HepG2 (cell line): ENCODE measurements at regions not wholly inside any gene's neighbourhood (a gene's known extent, or its start where the extent isn't known, plus 50 kb on each side); places are given as distances from the start of the nearest gene placed in this dataset.
A peak's percentile ranks its signal among the peaks of the same experiment; 100 is the strongest.

ENCODE experiments used
- FOXA3 ChIP-seq: IDR thresholded peaks from 2 replicates; pipeline ENCODE4 v1.6.1; 2016; ENCODE audit warnings: missing genetic modification reagents, missing compliant biosample characterization
- HNF4G ChIP-seq, 2 experiments: sonication (generic) in 1 of 2; formaldehyde crosslinking in 1 of 2; IDR thresholded peaks; 2 replicates each; pipeline versions ENCODE4 v1.4.0 to v1.6.1; 2011 to 2020; ENCODE audit warnings: borderline replicate concordance in 2 of 2, low read depth in 2 of 2, mild to moderate bottlenecking in 2 of 2, low read length in 1 of 2, missing genetic modification reagents in 1 of 2, moderate library complexity in 1 of 2
- HOXA3 ChIP-seq: sonication (generic); formaldehyde crosslinking; IDR thresholded peaks from 2 replicates; pipeline ENCODE4 v1.5.0; 2020; ENCODE audit warnings: missing genetic modification reagents
- HOXD1 ChIP-seq: sonication (generic); formaldehyde crosslinking; IDR thresholded peaks from 2 replicates; pipeline ENCODE4 v1.5.0; 2020; ENCODE audit warnings: missing genetic modification reagents
- JUN ChIP-seq: sonication (generic); formaldehyde crosslinking; IDR thresholded peaks from 2 replicates; pipeline ENCODE4 v1.4.0; 2020; ENCODE audit warnings: mild to moderate bottlenecking, missing genetic modification reagents
- KAT8 ChIP-seq: IDR thresholded peaks from 2 replicates; pipeline ENCODE4 v1.6.1; 2016; ENCODE audit warnings: missing genetic modification reagents, missing compliant biosample characterization
- MYC ChIP-seq: sonication (generic); formaldehyde crosslinking; IDR thresholded peaks from 2 replicates; pipeline ENCODE4 v1.9.0; 2021; ENCODE audit warnings: missing genetic modification reagents, borderline replicate concordance
- NFKBIZ ChIP-seq: IDR thresholded peaks from 2 replicates; pipeline ENCODE4 v1.6.1; 2018; ENCODE audit warnings: missing genetic modification reagents, missing compliant biosample characterization
- SIX4 ChIP-seq: sonication (generic); formaldehyde crosslinking; IDR thresholded peaks from 2 replicates; pipeline ENCODE4 v1.4.0; 2020; ENCODE audit warnings: missing genetic modification reagents
- SMYD3 ChIP-seq: sonication (generic); formaldehyde crosslinking; IDR thresholded peaks from 2 replicates; pipeline ENCODE4 v1.8.1; 2023; ENCODE audit warnings: mild to moderate bottlenecking, missing genetic modification reagents
- ZKSCAN5 ChIP-seq: sonication (generic); formaldehyde crosslinking; IDR thresholded peaks from 2 replicates; pipeline ENCODE4 v1.5.1; 2020; ENCODE audit warnings: mild to moderate bottlenecking, missing genetic modification reagents
- ZNF367 ChIP-seq: sonication (generic); formaldehyde crosslinking; IDR thresholded peaks from 2 replicates; pipeline ENCODE4 v1.4.0; 2020; ENCODE audit warnings: missing genetic modification reagents, borderline replicate concordance
- ZNF549 ChIP-seq: sonication (generic); formaldehyde crosslinking; IDR thresholded peaks from 2 replicates; pipeline ENCODE4 v1.5.0; 2020; ENCODE audit warnings: missing genetic modification reagents
- ZNF83 ChIP-seq: sonication (generic); formaldehyde crosslinking; IDR thresholded peaks from 2 replicates; pipeline ENCODE4 v1.4.0; 2020; ENCODE audit warnings: missing genetic modification reagents, mild to moderate bottlenecking, borderline replicate concordance
- TF ChIP-seq, protein P1 (sequence below): sonication (generic); formaldehyde crosslinking; IDR thresholded peaks from 2 replicates; pipeline ENCODE4 v1.5.0; 2020; ENCODE audit warnings: mild to moderate bottlenecking, missing genetic modification reagents
- TF ChIP-seq, protein P2 (sequence below), 2 experiments: sonication (generic) in 1 of 2; formaldehyde crosslinking in 1 of 2; IDR thresholded peaks; 2 replicates each; pipeline versions ENCODE4 v1.5.1 to v1.6.1; 2011 to 2020; ENCODE audit warnings: borderline replicate concordance in 1 of 2, low read depth in 1 of 2, low read length in 1 of 2, mild to moderate bottlenecking in 1 of 2, missing genetic modification reagents in 1 of 2, moderate library complexity in 1 of 2
- TF ChIP-seq, protein P3 (sequence below): sonication (generic); formaldehyde crosslinking; IDR thresholded peaks from 2 replicates; pipeline ENCODE4 v1.5.1; 2020; ENCODE audit warnings: missing genetic modification reagents, mild to moderate bottlenecking, borderline replicate concordance
- TF ChIP-seq, protein P4 (sequence below): sonication (generic); formaldehyde crosslinking; IDR thresholded peaks from 2 replicates; pipeline ENCODE4 v1.4.0; 2020; ENCODE audit warnings: mild to moderate bottlenecking, missing genetic modification reagents
- TF ChIP-seq, protein P5 (sequence below): fragments of 450-650 bp; IDR thresholded peaks from 2 replicates; pipeline ENCODE4 v1.6.1; 2017
- TF ChIP-seq, protein P6 (sequence below): sonication (generic); formaldehyde crosslinking; IDR thresholded peaks from 2 replicates; pipeline ENCODE4 v1.4.0; 2020; ENCODE audit warnings: mild to moderate bottlenecking, missing genetic modification reagents

DNA sequence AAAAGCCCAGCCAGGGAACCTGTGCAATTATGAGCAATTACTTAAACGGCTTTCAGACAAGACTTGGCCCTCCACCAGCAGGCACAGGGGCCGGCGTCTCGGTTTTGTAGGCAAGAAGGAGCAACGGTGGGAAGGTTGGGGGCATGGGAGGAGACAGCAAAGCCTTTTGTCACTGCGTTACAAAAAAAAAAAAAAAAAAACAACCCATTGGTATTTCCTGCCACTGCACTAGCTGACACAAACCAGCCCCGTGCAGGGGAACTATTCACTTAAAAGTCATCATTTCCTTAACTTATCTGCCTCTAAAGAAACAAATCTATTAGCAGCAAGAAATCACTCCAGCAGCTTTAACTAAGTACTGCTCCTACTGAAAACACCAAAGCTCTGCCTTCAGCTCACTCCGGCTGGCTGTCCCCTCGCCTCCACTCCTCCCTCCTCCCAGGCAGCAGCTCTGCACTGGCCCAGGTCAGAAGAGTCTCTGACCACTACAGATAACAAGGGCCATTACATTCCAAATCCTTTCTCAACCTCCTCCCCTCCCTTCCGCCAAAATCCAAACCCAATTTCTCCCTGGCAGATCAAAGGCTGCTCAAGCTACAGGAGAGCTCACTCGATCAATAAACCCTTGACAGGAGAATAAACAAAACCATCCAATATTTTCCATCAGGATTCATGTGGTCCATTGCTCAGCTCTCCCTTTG is 105.2 kb upstream of the CDKN3 start (continued):
- TF ChIP-seq, protein P1, sequence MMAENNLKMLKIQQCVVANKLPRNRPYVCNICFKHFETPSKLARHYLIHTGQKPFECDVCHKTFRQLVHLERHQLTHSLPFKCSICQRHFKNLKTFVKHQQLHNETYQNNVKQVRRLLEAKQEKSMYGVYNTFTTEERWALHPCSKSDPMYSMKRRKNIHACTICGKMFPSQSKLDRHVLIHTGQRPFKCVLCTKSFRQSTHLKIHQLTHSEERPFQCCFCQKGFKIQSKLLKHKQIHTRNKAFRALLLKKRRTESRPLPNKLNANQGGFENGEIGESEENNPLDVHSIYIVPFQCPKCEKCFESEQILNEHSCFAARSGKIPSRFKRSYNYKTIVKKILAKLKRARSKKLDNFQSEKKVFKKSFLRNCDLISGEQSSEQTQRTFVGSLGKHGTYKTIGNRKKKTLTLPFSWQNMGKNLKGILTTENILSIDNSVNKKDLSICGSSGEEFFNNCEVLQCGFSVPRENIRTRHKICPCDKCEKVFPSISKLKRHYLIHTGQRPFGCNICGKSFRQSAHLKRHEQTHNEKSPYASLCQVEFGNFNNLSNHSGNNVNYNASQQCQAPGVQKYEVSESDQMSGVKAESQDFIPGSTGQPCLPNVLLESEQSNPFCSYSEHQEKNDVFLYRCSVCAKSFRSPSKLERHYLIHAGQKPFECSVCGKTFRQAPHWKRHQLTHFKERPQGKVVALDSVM (CRISPR knock-in tag) = no peak
- TF ChIP-seq HNF4G (IDR thresholded peaks at IDR 0.05; ENCODE audit: borderline replicate concordance, low read depth, low read length) (0 out of 2 replicates have a peak, but pooled peaks have one; percentile 59), HNF4G (CRISPR knock-in tag; IDR thresholded peaks at IDR 0.05; ENCODE audit: borderline replicate concordance, low read depth) (no peak), ZNF549 (CRISPR knock-in tag) (no peak), SIX4 (CRISPR knock-in tag) (peak; percentile 80), KAT8 (CRISPR knock-in tag) (peak; percentile 61), NFKBIZ (CRISPR knock-in tag) (no peak), HOXD1 (CRISPR knock-in tag) (peak; percentile 100), MYC (CRISPR knock-in tag) (peak; percentile 25; the same call in 1 of the 2 replicates), ZKSCAN5 (CRISPR knock-in tag) (no peak), JUN (no peak), ZNF367 (CRISPR knock-in tag) (no peak), FOXA3 (CRISPR knock-in tag) (peak; percentile 86), SMYD3 (CRISPR knock-in tag) (no peak), ZNF83 (no peak), HOXA3 (CRISPR knock-in tag) (peak; percentile 50; the same call in 1 of the 2 replicates)
- TF ChIP-seq, protein P2, sequence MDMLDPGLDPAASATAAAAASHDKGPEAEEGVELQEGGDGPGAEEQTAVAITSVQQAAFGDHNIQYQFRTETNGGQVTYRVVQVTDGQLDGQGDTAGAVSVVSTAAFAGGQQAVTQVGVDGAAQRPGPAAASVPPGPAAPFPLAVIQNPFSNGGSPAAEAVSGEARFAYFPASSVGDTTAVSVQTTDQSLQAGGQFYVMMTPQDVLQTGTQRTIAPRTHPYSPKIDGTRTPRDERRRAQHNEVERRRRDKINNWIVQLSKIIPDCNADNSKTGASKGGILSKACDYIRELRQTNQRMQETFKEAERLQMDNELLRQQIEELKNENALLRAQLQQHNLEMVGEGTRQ (IDR thresholded peaks at IDR 0.05; ENCODE audit: low read depth, low read length) = no peak
- TF ChIP-seq, protein P2 (CRISPR knock-in tag; IDR thresholded peaks at IDR 0.05; ENCODE audit: borderline replicate concordance) = no peak
- TF ChIP-seq, protein P3, sequence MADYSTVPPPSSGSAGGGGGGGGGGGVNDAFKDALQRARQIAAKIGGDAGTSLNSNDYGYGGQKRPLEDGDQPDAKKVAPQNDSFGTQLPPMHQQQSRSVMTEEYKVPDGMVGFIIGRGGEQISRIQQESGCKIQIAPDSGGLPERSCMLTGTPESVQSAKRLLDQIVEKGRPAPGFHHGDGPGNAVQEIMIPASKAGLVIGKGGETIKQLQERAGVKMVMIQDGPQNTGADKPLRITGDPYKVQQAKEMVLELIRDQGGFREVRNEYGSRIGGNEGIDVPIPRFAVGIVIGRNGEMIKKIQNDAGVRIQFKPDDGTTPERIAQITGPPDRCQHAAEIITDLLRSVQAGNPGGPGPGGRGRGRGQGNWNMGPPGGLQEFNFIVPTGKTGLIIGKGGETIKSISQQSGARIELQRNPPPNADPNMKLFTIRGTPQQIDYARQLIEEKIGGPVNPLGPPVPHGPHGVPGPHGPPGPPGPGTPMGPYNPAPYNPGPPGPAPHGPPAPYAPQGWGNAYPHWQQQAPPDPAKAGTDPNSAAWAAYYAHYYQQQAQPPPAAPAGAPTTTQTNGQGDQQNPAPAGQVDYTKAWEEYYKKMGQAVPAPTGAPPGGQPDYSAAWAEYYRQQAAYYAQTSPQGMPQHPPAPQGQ = no peak
- TF ChIP-seq, protein P4, sequence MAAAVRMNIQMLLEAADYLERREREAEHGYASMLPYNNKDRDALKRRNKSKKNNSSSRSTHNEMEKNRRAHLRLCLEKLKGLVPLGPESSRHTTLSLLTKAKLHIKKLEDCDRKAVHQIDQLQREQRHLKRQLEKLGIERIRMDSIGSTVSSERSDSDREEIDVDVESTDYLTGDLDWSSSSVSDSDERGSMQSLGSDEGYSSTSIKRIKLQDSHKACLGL (CRISPR knock-in tag) = no peak
- TF ChIP-seq, protein P5, sequence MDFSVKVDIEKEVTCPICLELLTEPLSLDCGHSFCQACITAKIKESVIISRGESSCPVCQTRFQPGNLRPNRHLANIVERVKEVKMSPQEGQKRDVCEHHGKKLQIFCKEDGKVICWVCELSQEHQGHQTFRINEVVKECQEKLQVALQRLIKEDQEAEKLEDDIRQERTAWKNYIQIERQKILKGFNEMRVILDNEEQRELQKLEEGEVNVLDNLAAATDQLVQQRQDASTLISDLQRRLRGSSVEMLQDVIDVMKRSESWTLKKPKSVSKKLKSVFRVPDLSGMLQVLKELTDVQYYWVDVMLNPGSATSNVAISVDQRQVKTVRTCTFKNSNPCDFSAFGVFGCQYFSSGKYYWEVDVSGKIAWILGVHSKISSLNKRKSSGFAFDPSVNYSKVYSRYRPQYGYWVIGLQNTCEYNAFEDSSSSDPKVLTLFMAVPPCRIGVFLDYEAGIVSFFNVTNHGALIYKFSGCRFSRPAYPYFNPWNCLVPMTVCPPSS = no peak
- TF ChIP-seq, protein P6, sequence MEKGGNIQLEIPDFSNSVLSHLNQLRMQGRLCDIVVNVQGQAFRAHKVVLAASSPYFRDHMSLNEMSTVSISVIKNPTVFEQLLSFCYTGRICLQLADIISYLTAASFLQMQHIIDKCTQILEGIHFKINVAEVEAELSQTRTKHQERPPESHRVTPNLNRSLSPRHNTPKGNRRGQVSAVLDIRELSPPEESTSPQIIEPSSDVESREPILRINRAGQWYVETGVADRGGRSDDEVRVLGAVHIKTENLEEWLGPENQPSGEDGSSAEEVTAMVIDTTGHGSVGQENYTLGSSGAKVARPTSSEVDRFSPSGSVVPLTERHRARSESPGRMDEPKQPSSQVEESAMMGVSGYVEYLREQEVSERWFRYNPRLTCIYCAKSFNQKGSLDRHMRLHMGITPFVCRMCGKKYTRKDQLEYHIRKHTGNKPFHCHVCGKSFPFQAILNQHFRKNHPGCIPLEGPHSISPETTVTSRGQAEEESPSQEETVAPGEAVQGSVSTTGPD (CRISPR knock-in tag) = peak; percentile 71; the same call in 1 of the 2 replicates
